HCT116 (cell line): ENCODE measurements at regions not wholly inside any gene's neighbourhood (a gene's known extent, or its start where the extent isn't known, plus 50 kb on each side); places are given as distances from the start of the nearest gene placed in this dataset.

Experiments
- ATAC-seq: fragments of 200-7000 bp; cut with Tn5 transposase; 2 replicates; pipeline ENCODE4 v1.9.1; 2020; ENCODE audit warnings: mild to moderate bottlenecking, moderate library complexity
- BruUV-seq: library from RNA; stranded (reverse); fragments of 400-500 nt; replicated peaks from 2 replicates; lab custom pipeline; 2021; lab: Mats Ljungman, UMichigan
- CTCF ChIA-PET: fragments of 300-600 bp; sonication (Branson Sonifier 250); formaldehyde crosslinking; loops from one replicate; lab custom pipeline; 2021; ENCODE audit warnings: antibody characterized with exemption; lab: Charles Lee
- POLR2A ChIA-PET: fragments of 300-600, 350-600 bp; sonication (Branson Sonifier 250); formaldehyde crosslinking; loops from one replicate; lab custom pipeline; 2021; ENCODE audit warnings: antibody characterized with exemption; lab: Charles Lee
- RAD21 ChIA-PET, 2 experiments: fragments of 300-600 bp; sonication (Branson Sonifier 250); formaldehyde crosslinking; loops; one replicate each; lab custom pipeline; 2023; ENCODE audit warnings: low total read pairs in 2 of 2; ENCODE audit not compliant: uncharacterized antibody in 2 of 2, unreplicated experiment in 2 of 2, low non-redundant PET in 1 of 2; lab: Charles Lee
- DNase-seq: peaks from one replicate; pipeline ENCODE4 v3.0.0-alpha.2; 2010; ENCODE audit warnings: low read depth, low spot score
- H2AFZ ChIP-seq: fragments of 200-600 bp; shearing (Covaris generic), sonication (generic); 2 replicates; pipeline ENCODE4 v1.6.1; 2017; ENCODE audit warnings: low read depth, mixed run types, mixed read lengths, antibody characterized with exemption, low read length; ENCODE audit not compliant: poor library complexity, severe bottlenecking
- H3K27ac ChIP-seq: 2 replicates; pipeline ENCODE4 v1.5.1; 2012; ENCODE audit warnings: low read depth, low read length
- H3K27me3 ChIP-seq: fragments of 200-600 bp; sonication (generic); 2 replicates; pipeline ENCODE4 v1.6.1; 2016; ENCODE audit warnings: mixed run types, low read length, mixed read lengths; ENCODE audit not compliant: insufficient read depth
- H3K36me3 ChIP-seq, 2 experiments: fragments of 200-500 bp in 1 of 2; fragments of 200-600 bp in 1 of 2; sonication (Bioruptor generic) in 1 of 2; sonication (generic) in 1 of 2; 2 replicates each; pipeline versions ENCODE4 v1.5.1 to v1.6.1; 2014 to 2016; ENCODE audit warnings: low read length in 2 of 2, inconsistent platforms in 1 of 2, mixed read lengths in 1 of 2, mixed run types in 1 of 2; ENCODE audit not compliant: insufficient read depth in 2 of 2, control insufficient read depth in 1 of 2
- H3K4me1 ChIP-seq, 2 experiments: fragments of 200-600 bp in 1 of 2; sonication (generic) in 1 of 2; 2 replicates each; pipeline versions ENCODE4 v1.5.1 to v1.6.1; 2012 to 2017; ENCODE audit warnings: low read length in 2 of 2, inconsistent platforms in 1 of 2, mild to moderate bottlenecking in 1 of 2, mixed read lengths in 1 of 2, mixed run types in 1 of 2, moderate library complexity in 1 of 2; ENCODE audit not compliant: insufficient read depth in 2 of 2, control insufficient read depth in 1 of 2
- H3K4me2 ChIP-seq: fragments of 200-600 bp; sonication (generic); 2 replicates; pipeline ENCODE4 v1.6.1; 2017; ENCODE audit warnings: mixed run types, low read length, mixed read lengths
- H3K4me3 ChIP-seq, 2 experiments: fragments of 200-600 bp in 1 of 2; sonication (generic) in 1 of 2; replicated peaks in 1 of 2; 2 replicates each; pipeline ENCODE4 v1.5.1; 2011 to 2016; ENCODE audit warnings: low read length in 2 of 2, control low read depth in 1 of 2, low read depth in 1 of 2, mild to moderate bottlenecking in 1 of 2, mixed read lengths in 1 of 2, mixed run types in 1 of 2
- H3K79me2 ChIP-seq: fragments of 200-600 bp; sonication (generic); 2 replicates; pipeline ENCODE4 v1.6.1; 2017; ENCODE audit warnings: mild to moderate bottlenecking, mixed run types, low read length, moderate library complexity, mixed read lengths; ENCODE audit not compliant: insufficient read depth
- H3K9ac ChIP-seq: fragments of 200-600 bp; sonication (generic); 2 replicates; pipeline ENCODE4 v1.6.1; 2016; ENCODE audit warnings: low read length, mixed read lengths
- H3K9me2 ChIP-seq: fragments of 200-600 bp; sonication (generic), shearing (Covaris generic); 2 replicates; pipeline ENCODE4 v1.6.1; 2017; ENCODE audit warnings: mixed run types, mild to moderate bottlenecking, moderate library complexity; ENCODE audit not compliant: insufficient read depth
- H3K9me3 ChIP-seq, 2 experiments: fragments of 200-500 bp in 1 of 2; fragments of 200-600 bp in 1 of 2; sonication (Bioruptor generic) in 1 of 2; sonication (generic) in 1 of 2; 2 replicates each; pipeline ENCODE4 v1.6.1; 2014 to 2017; ENCODE audit warnings: low read length in 2 of 2, mixed read lengths in 2 of 2, inconsistent platforms in 1 of 2, low read depth in 1 of 2, mild to moderate bottlenecking in 1 of 2, mixed run types in 1 of 2, moderate library complexity in 1 of 2; ENCODE audit not compliant: control insufficient read depth in 1 of 2, insufficient read depth in 1 of 2
- H4K20me1 ChIP-seq: fragments of 200-600 bp; sonication (generic), shearing (Covaris generic); 2 replicates; pipeline ENCODE4 v1.6.1; 2017; ENCODE audit warnings: mixed run types, mild to moderate bottlenecking, moderate library complexity; ENCODE audit not compliant: insufficient read depth
- CBX3 ChIP-seq: IDR thresholded peaks from 2 replicates; pipeline ENCODE4 v1.6.1; 2012; ENCODE audit warnings: low read depth
- CEBPB ChIP-seq: IDR thresholded peaks from 2 replicates; pipeline ENCODE4 v1.6.1; 2012; ENCODE audit warnings: low read depth
- EGR1 ChIP-seq: IDR thresholded peaks from 2 replicates; pipeline ENCODE4 v1.6.1; 2012; ENCODE audit warnings: low read depth
- FOSL1 ChIP-seq: IDR thresholded peaks from 2 replicates; pipeline ENCODE4 v1.6.1; 2012; ENCODE audit warnings: low read depth
- JUND ChIP-seq: IDR thresholded peaks from 2 replicates; pipeline ENCODE4 v1.6.1; 2012
- POLR2AphosphoS5 ChIP-seq: IDR thresholded peaks from 2 replicates; pipeline ENCODE4 v1.6.1; 2011; ENCODE audit warnings: mild to moderate bottlenecking, low read depth, low read length, moderate library complexity
- RAD21 ChIP-seq: IDR thresholded peaks from 2 replicates; pipeline ENCODE4 v1.6.1; 2012; ENCODE audit warnings: low read depth, mild to moderate bottlenecking
- SP1 ChIP-seq: IDR thresholded peaks from 2 replicates; pipeline ENCODE4 v1.6.1; 2012; ENCODE audit warnings: low read depth
- SRF ChIP-seq: IDR thresholded peaks from 2 replicates; pipeline ENCODE4 v1.6.1; 2012; ENCODE audit warnings: low read depth
- TCF7L2 ChIP-seq: IDR thresholded peaks from 2 replicates; pipeline ENCODE4 v1.7.0; 2011; ENCODE audit warnings: borderline replicate concordance, inconsistent platforms; ENCODE audit not compliant: insufficient read depth, insufficient read length; ENCODE audit errors: extremely low read depth
- ZNF274 ChIP-seq: fragments of 200-500 bp; sonication (Bioruptor generic); IDR thresholded peaks from 2 replicates; pipeline ENCODE4 v1.6.1; 2014; ENCODE audit warnings: mild to moderate bottlenecking, low read depth, low read length, inconsistent platforms
- intact Hi-C: fragments of 100-400 bp; cut with micrococcal nuclease; formaldehyde crosslinking; loops from 2 replicates; pipeline ENCODE4 v1.10.0; 2022
- TF ChIP-seq, protein P1 (sequence below): IDR thresholded peaks from 2 replicates; pipeline ENCODE4 v1.6.1; 2012

DNA sequence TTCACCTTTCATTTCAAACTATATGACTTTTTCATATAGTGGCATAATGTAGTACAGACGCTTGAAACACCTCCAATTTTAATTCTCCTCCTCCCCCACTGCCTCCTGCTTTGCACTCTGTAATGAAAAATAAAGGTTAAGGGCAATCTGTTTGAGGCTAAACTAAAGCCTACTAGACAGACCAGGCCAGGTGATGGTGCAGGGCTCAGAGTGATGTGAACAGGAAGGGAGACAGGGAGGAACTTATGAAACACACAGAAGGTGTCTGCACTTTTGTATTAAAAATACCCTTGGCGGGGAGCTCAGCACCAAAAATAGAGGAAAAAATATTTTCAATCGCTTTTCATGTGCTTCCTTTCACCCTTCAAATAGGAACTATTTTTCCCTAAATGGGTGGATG is 415.4 kb downstream of the LMO4 start:
- H3K9ac ChIP-seq, result no peak overlapping the region
- no peak overlapping the region for H3K27ac ChIP-seq
- H3K27me3 ChIP-seq, result no peaks in the 10 kb centered on the region
- H3K9me2 ChIP-seq, result no peaks in the 10 kb centered on the region
- ChIA-PET RAD21 (no interaction called here), POLR2A (no interaction called here), CTCF (no interaction called here)
- no peak for DNase-seq
- H3K4me2 ChIP-seq, result no peak overlapping the region
- intact Hi-C loops, result no loop called here
- H3K4me3 ChIP-seq, result no peak overlapping the region
- ATAC-seq, result no peak
- H3K9me3 ChIP-seq, result no peaks in the 10 kb centered on the region
- H2AFZ ChIP-seq, result no peak overlapping the region
- TF ChIP-seq ZNF274, result no peak
- no peak for TF ChIP-seq CEBPB
- no peak for TF ChIP-seq TCF7L2
- no peak for TF ChIP-seq POLR2AphosphoS5
- TF ChIP-seq JUND, result no peak
- TF ChIP-seq RAD21, result no peak
- no peak for TF ChIP-seq CBX3
- no peak for TF ChIP-seq FOSL1
- no peak for TF ChIP-seq SP1
- TF ChIP-seq, protein P1, sequence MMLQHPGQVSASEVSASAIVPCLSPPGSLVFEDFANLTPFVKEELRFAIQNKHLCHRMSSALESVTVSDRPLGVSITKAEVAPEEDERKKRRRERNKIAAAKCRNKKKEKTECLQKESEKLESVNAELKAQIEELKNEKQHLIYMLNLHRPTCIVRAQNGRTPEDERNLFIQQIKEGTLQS, result no peak
- no peaks in the 10 kb centered on the region for H4K20me1 ChIP-seq
- no peaks in the 10 kb centered on the region for H3K36me3 ChIP-seq
- H3K4me1 ChIP-seq, result no peaks in the 10 kb centered on the region
- no TSS peak for BruUV-seq
- no peaks in the 10 kb centered on the region for H3K79me2 ChIP-seq

DNA sequence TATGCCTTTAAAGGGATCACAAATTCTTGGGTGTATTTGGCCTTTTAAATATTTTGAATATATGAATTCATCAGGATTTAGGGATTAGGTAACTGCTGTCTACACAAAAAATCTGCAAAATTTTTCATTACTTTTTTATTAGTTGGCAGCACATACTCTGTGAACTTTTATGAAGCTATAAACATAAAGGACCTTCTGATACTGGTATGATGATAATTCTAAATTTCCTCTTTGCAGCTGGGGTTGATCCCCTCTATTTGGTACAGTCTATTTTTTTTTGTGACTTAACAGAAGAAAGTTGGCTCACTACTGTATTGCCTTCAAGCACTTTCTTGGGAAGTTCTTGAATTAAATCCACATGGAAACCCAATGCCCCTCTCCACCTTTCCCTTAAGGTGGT is 416.1 kb downstream of the LMO4 start:
- H2AFZ ChIP-seq, result no peak overlapping the region
- H3K27ac ChIP-seq, result no peak overlapping the region
- no peak for ATAC-seq
- H3K4me1 ChIP-seq, result no peaks in the 10 kb centered on the region
- H3K4me2 ChIP-seq, result no peak overlapping the region
- H3K9me2 ChIP-seq, result no peaks in the 10 kb centered on the region
- intact Hi-C loops, result no loop called here
- no peak overlapping the region for H3K4me3 ChIP-seq
- ChIA-PET CTCF (no interaction called here), RAD21 (no interaction called here), POLR2A (no interaction called here)
- H3K27me3 ChIP-seq, result no peaks in the 10 kb centered on the region
- DNase-seq, result no peak
- BruUV-seq, result no TSS peak
- H4K20me1 ChIP-seq, result no peaks in the 10 kb centered on the region
- no peak overlapping the region for H3K9ac ChIP-seq
- TF ChIP-seq SRF (no peak), EGR1 (no peak), CEBPB (no peak)
- no peaks in the 10 kb centered on the region for H3K36me3 ChIP-seq
- no peaks in the 10 kb centered on the region for H3K79me2 ChIP-seq
- H3K9me3 ChIP-seq, result no peaks in the 10 kb centered on the region
